ENCODE measurements at regions not wholly inside any gene's neighbourhood (a gene's known extent, or its start where the extent isn't known, plus 50 kb on each side); places are given as distances from the start of the nearest gene placed in this dataset.
"Not testable (repeated sequence)": the region's sequence is repeated elsewhere in the genome, so short reads cannot be mapped to it uniquely, and the experiment has no call there.

GRCh38 chr14:65832431-65833266 is 420.1 kb downstream of the FUT8 start:
- ChIA-PET POLR2A (no interaction called here), CTCF (interaction anchor here (0.6 to 1.4 kb wide), 4 partner anchors 8 to 667 kb away, joined by 4 to 5 read pairs (median 4); no protein-coding TSS in a partner anchor)

GRCh38 chr14:65833267-65833880 is 420.8 kb downstream of the FUT8 start:
- ChIA-PET POLR2A (no interaction called here), CTCF (interaction anchor here (0.9 to 1.4 kb wide), 3 partner anchors 9 to 668 kb away, joined by 4 to 5 read pairs (median 4); no protein-coding TSS in a partner anchor)

- POLR2A ChIA-PET, result no interaction called here
- CTCF ChIA-PET, result no interaction called here
These were observed 421.5 kb downstream of the FUT8 start for GRCh38 chr14:65834051-65834450.

- ChIA-PET POLR2A (no interaction called here), CTCF (interaction anchor here (0.7 kb wide), 1 partner anchor 10 kb away, joined by 3 read pairs; no protein-coding TSS in a partner anchor)
These were observed 422.3 kb downstream of the FUT8 start for GRCh38 chr14:65834812-65835211.

- CTCF ChIA-PET, result no interaction called here
- POLR2A ChIA-PET, result no interaction called here
These were observed 423.0 kb downstream of the FUT8 start for GRCh38 chr14:65835501-65835900.

- CTCF ChIA-PET, result interaction anchor here (2.0 kb wide), 1 partner anchor 13 kb away, joined by 5 read pairs; no protein-coding TSS in a partner anchor
- POLR2A ChIA-PET, result no interaction called here
These were observed 426.0 kb downstream of the FUT8 start for GRCh38 chr14:65838565-65838964.

- POLR2A ChIA-PET, result no interaction called here
- CTCF ChIA-PET, result interaction anchor here (1.6 to 2.0 kb wide), 2 partner anchors 12 to 15 kb away, joined by 4 to 5 read pairs; no protein-coding TSS in a partner anchor
These were observed 427.7 kb downstream of the FUT8 start for GRCh38 chr14:65840118-65840751.

GRCh38 chr14:65840786-65841185 is 428.3 kb downstream of the FUT8 start:
- CTCF ChIA-PET, result interaction anchor here (1.6 kb wide), 1 partner anchor 12 kb away, joined by 4 read pairs; no protein-coding TSS in a partner anchor
- POLR2A ChIA-PET, result no interaction called here

GRCh38 chr14:65846196-65846868 is 433.8 kb downstream of the FUT8 start:
- POLR2A ChIA-PET, result interaction anchor here (0.6 kb wide), 1 partner anchor 81 kb away, joined by 4 read pairs; no protein-coding TSS in a partner anchor
- CTCF ChIA-PET, result interaction anchor here (0.9 to 1.7 kb wide), 6 partner anchors 14 to 113 kb away, joined by 3 to 4 read pairs (median 4); no protein-coding TSS in a partner anchor

GRCh38 chr14:65847075-65847847 is 434.7 kb downstream of the FUT8 start:
- CTCF ChIA-PET, result interaction anchor here (0.9 to 1.7 kb wide), 6 partner anchors 15 to 112 kb away, joined by 3 to 4 read pairs (median 4); no protein-coding TSS in a partner anchor
- POLR2A ChIA-PET, result interaction anchor here (0.6 kb wide), 1 partner anchor 80 kb away, joined by 4 read pairs; no protein-coding TSS in a partner anchor

GRCh38 chr14:65847931-65848330 is 435.4 kb downstream of the FUT8 start:
- CTCF ChIA-PET, result not testable (repeated sequence)

GRCh38 chr14:65849091-65849490 is 436.6 kb downstream of the FUT8 start:
- ChIA-PET POLR2A (no interaction called here), CTCF (interaction anchor here (0.6 kb wide), 1 partner anchor 25 kb away, joined by 3 read pairs; no protein-coding TSS in a partner anchor)

More at GRCh38 chr14:65847931-65848330, 435.4 kb downstream of the FUT8 start:
- POLR2A ChIA-PET, result not testable (repeated sequence)

- POLR2A ChIA-PET, result no interaction called here
- CTCF ChIA-PET, result interaction anchor here (0.6 to 1.6 kb wide), 2 partner anchors 25 to 111 kb away, joined by 3 to 11 read pairs; no protein-coding TSS in a partner anchor
These were observed 437.0 kb downstream of the FUT8 start for GRCh38 chr14:65849558-65849957.

- CTCF ChIA-PET, result interaction anchor here (1.6 kb wide), 1 partner anchor 110 kb away, joined by 11 read pairs; no protein-coding TSS in a partner anchor
These were observed 438.1 kb downstream of the FUT8 start for GRCh38 chr14:65850429-65851135.

GRCh38 chr14:65852689-65853088 is 440.2 kb downstream of the FUT8 start:
- POLR2A ChIA-PET, result no interaction called here
- CTCF ChIA-PET, result no interaction called here

More at GRCh38 chr14:65850429-65851135, 438.1 kb downstream of the FUT8 start:
- POLR2A ChIA-PET, result no interaction called here

- POLR2A ChIA-PET, result no interaction called here
These were observed 441.0 kb downstream of the FUT8 start for GRCh38 chr14:65853407-65853955.

GRCh38 chr14:65854215-65854614 is 441.7 kb downstream of the FUT8 start:
- POLR2A ChIA-PET, result no interaction called here
- CTCF ChIA-PET, result no interaction called here

More at GRCh38 chr14:65853407-65853955, 441.0 kb downstream of the FUT8 start:
- CTCF ChIA-PET, result no interaction called here

All from activated CD8-positive, alpha-beta memory T cell treated with anti-CD3 and anti-CD28 coated beads for 36 hours (primary cell).